OCI-LY3 (cell line): ENCODE measurements at regions not wholly inside any gene's neighbourhood (a gene's known extent, or its start where the extent isn't known, plus 50 kb on each side); places are given as distances from the start of the nearest gene placed in this dataset.

Experiments
- EZH2phosphoT487 ChIP-seq: fragments of 200-600 bp; shearing (Covaris generic); IDR thresholded peaks from 2 replicates; pipeline ENCODE4 v1.6.1; 2018; ENCODE audit warnings: antibody characterized with exemption, mixed run types, low read depth
- TF ChIP-seq, protein P1 (sequence below): fragments of 200-600, 300-600 bp; sonication (generic); IDR thresholded peaks from 2 replicates; pipeline ENCODE4 v1.5.1; 2014; ENCODE audit warnings: antibody characterized with exemption, low read length, low read depth

DNA sequence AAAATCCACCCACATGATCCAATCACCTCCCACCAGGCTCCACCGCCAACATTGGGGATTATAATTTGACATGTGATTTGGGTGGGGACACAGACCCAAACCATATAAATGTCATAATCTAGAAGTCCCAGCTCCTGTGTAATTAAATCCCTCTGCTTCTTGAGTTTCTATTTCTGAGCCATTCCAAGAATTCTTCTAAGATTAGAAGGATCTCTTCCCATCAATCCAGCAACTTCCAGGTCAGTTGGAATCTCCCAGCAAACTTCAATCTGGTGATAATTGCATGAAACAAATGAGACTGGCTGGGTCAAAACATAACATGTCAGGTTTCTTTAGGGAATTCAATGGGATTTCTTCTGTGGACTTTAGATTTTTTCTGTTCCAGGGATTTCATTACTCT lies 127.8 kb upstream of the CDH5 start:
- TF ChIP-seq, protein P1, sequence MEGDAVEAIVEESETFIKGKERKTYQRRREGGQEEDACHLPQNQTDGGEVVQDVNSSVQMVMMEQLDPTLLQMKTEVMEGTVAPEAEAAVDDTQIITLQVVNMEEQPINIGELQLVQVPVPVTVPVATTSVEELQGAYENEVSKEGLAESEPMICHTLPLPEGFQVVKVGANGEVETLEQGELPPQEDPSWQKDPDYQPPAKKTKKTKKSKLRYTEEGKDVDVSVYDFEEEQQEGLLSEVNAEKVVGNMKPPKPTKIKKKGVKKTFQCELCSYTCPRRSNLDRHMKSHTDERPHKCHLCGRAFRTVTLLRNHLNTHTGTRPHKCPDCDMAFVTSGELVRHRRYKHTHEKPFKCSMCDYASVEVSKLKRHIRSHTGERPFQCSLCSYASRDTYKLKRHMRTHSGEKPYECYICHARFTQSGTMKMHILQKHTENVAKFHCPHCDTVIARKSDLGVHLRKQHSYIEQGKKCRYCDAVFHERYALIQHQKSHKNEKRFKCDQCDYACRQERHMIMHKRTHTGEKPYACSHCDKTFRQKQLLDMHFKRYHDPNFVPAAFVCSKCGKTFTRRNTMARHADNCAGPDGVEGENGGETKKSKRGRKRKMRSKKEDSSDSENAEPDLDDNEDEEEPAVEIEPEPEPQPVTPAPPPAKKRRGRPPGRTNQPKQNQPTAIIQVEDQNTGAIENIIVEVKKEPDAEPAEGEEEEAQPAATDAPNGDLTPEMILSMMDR = no peak
- no peak for TF ChIP-seq EZH2phosphoT487
